ENCODE measurements at regions not wholly inside any gene's neighbourhood (a gene's known extent, or its start where the extent isn't known, plus 50 kb on each side); places are given as distances from the start of the nearest gene placed in this dataset.

- Histone ChIP-seq H3K27ac (replicated peaks) (no peak overlapping the region), H3K27me3 (ENCODE audit: insufficient read depth, poor library complexity, severe bottlenecking) (no peaks in the 10 kb centered on the region), H3K4me3 (replicated peaks; ENCODE audit: insufficient read depth, low read length) (no peak overlapping the region)
- TF ChIP-seq CTCF (IDR thresholded peaks at IDR 0.05; ENCODE audit: insufficient read depth, low read length) (no peak), SPI1 (IDR thresholded peaks at IDR 0.05; ENCODE audit: borderline replicate concordance, low read depth) (no peak), POLR2AphosphoS5 (IDR thresholded peaks at IDR 0.05; ENCODE audit: low read depth) (no peak), REST (IDR thresholded peaks at IDR 0.05; ENCODE audit: insufficient replicate concordance, low read depth) (no peak), GABPA (IDR thresholded peaks at IDR 0.05; ENCODE audit: low read depth) (no peak)
- DNase-seq (ENCODE audit: low read depth in 1 of 2, low spot score in 1 of 2) = no peak
These were observed 479.4 kb upstream of the SYNCRIP start for GRCh38 chr6:86122086-86122485.

GRCh38 chr6:86118271-86118670 is 475.6 kb upstream of the SYNCRIP start:
- TF ChIP-seq GABPA (IDR thresholded peaks at IDR 0.05; ENCODE audit: low read depth) (no peak), SPI1 (IDR thresholded peaks at IDR 0.05; ENCODE audit: borderline replicate concordance, low read depth) (no peak), CTCF (IDR thresholded peaks at IDR 0.05; ENCODE audit: insufficient read depth, low read length) (no peak), POLR2AphosphoS5 (IDR thresholded peaks at IDR 0.05; ENCODE audit: low read depth) (no peak), REST (IDR thresholded peaks at IDR 0.05; ENCODE audit: insufficient replicate concordance, low read depth) (no peak)
- Histone ChIP-seq H3K27me3 (ENCODE audit: insufficient read depth, poor library complexity, severe bottlenecking) (no peaks in the 10 kb centered on the region), H3K27ac (replicated peaks) (no peak overlapping the region), H3K4me3 (replicated peaks; ENCODE audit: insufficient read depth, low read length) (no peak overlapping the region)
- no peak for DNase-seq (ENCODE audit: low read depth in 1 of 2, low spot score in 1 of 2)

- Histone ChIP-seq H3K27me3 (ENCODE audit: insufficient read depth, poor library complexity, severe bottlenecking) (no peaks in the 10 kb centered on the region), H3K4me3 (replicated peaks; ENCODE audit: insufficient read depth, low read length) (no peak overlapping the region), H3K27ac (replicated peaks) (no peak overlapping the region)
- no peak for TF ChIP-seq CTCF (IDR thresholded peaks at IDR 0.05; ENCODE audit: insufficient read depth, low read length)
- no peak for TF ChIP-seq SPI1 (IDR thresholded peaks at IDR 0.05; ENCODE audit: borderline replicate concordance, low read depth)
- no peak for TF ChIP-seq POLR2AphosphoS5 (IDR thresholded peaks at IDR 0.05; ENCODE audit: low read depth)
- no peak for TF ChIP-seq REST (IDR thresholded peaks at IDR 0.05; ENCODE audit: insufficient replicate concordance, low read depth)
- no peak for TF ChIP-seq GABPA (IDR thresholded peaks at IDR 0.05; ENCODE audit: low read depth)
- no peak for DNase-seq (ENCODE audit: low read depth in 1 of 2, low spot score in 1 of 2)
These were observed 465.3 kb upstream of the SYNCRIP start for GRCh38 chr6:86107985-86108384.
